Ishikawa (cell line): ENCODE measurements at regions not wholly inside any gene's neighbourhood (a gene's known extent, or its start where the extent isn't known, plus 50 kb on each side); places are given as distances from the start of the nearest gene placed in this dataset.

Experiments
- CEBPB ChIP-seq: IDR thresholded peaks from 2 replicates; pipeline ENCODE4 v1.6.1; 2012
- CREB1 ChIP-seq: IDR thresholded peaks from 2 replicates; pipeline ENCODE4 v1.6.1; 2012; ENCODE audit warnings: low read depth
- EGR1 ChIP-seq: IDR thresholded peaks from 2 replicates; pipeline ENCODE4 v1.6.1; 2012
- EP300 ChIP-seq: IDR thresholded peaks from 2 replicates; pipeline ENCODE4 v1.6.1; 2012; ENCODE audit warnings: borderline replicate concordance
- FOXM1 ChIP-seq: IDR thresholded peaks from 2 replicates; pipeline ENCODE4 v1.6.1; 2012; ENCODE audit warnings: low read depth, borderline replicate concordance
- NFIC ChIP-seq: IDR thresholded peaks from 2 replicates; pipeline ENCODE4 v1.6.1; 2012
- RAD21 ChIP-seq: IDR thresholded peaks from 2 replicates; pipeline ENCODE4 v1.6.1; 2012; ENCODE audit warnings: low read depth
- TAF1 ChIP-seq: IDR thresholded peaks from 2 replicates; pipeline ENCODE4 v1.6.1; 2012; ENCODE audit warnings: low read depth, mild to moderate bottlenecking
- TCF12 ChIP-seq: IDR thresholded peaks from 2 replicates; pipeline ENCODE4 v1.6.1; 2012; ENCODE audit warnings: low read depth
- TEAD4 ChIP-seq: IDR thresholded peaks from 2 replicates; pipeline ENCODE4 v1.6.1; 2012
- YY1 ChIP-seq: IDR thresholded peaks from 2 replicates; pipeline ENCODE4 v1.6.1; 2012; ENCODE audit warnings: low read depth
- ZBTB7A ChIP-seq: IDR thresholded peaks from 2 replicates; pipeline ENCODE4 v1.6.1; 2012; ENCODE audit warnings: low read depth
- TF ChIP-seq, protein P1 (sequence below): IDR thresholded peaks from 2 replicates; pipeline ENCODE4 v1.6.1; 2012; ENCODE audit warnings: low read depth, mild to moderate bottlenecking
- TF ChIP-seq, protein P2 (sequence below): IDR thresholded peaks from 2 replicates; pipeline ENCODE4 v1.6.1; 2012
- TF ChIP-seq, protein P3 (sequence below): IDR thresholded peaks from 2 replicates; pipeline ENCODE4 v1.6.1; 2012

DNA sequence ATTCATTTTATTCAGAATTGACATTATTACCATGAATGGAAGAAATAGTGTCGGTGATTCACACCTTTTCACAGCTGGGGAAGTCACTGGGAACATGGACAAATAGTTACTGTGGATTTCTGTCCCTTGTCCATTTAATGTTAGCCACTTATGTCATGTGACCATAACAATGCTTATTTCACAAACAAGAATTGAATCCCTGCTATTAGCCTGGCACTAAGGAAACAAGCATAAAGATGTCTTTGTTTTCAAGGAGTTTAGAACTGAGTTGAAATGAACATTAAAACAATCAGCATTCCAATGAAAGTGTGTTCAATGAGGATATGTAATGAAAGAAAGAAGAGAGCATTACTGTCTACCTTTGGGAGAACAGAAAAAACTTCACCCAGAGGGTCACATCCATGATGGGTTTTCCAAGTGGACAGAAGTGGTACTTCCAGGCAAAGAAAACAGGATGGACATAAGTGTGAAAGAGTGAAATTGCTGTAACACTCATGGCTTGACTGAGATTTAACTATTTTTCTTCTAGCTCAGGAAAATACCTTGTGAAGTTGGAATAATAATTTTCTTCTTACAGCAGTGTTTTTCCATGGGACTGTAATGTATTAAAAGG lies 324.5 kb upstream of the UBE2E3 start:
- TF ChIP-seq TCF12 (no peak), CREB1 (no peak), EP300 (no peak), YY1 (no peak), CEBPB (no peak)
- TF ChIP-seq, protein P1, sequence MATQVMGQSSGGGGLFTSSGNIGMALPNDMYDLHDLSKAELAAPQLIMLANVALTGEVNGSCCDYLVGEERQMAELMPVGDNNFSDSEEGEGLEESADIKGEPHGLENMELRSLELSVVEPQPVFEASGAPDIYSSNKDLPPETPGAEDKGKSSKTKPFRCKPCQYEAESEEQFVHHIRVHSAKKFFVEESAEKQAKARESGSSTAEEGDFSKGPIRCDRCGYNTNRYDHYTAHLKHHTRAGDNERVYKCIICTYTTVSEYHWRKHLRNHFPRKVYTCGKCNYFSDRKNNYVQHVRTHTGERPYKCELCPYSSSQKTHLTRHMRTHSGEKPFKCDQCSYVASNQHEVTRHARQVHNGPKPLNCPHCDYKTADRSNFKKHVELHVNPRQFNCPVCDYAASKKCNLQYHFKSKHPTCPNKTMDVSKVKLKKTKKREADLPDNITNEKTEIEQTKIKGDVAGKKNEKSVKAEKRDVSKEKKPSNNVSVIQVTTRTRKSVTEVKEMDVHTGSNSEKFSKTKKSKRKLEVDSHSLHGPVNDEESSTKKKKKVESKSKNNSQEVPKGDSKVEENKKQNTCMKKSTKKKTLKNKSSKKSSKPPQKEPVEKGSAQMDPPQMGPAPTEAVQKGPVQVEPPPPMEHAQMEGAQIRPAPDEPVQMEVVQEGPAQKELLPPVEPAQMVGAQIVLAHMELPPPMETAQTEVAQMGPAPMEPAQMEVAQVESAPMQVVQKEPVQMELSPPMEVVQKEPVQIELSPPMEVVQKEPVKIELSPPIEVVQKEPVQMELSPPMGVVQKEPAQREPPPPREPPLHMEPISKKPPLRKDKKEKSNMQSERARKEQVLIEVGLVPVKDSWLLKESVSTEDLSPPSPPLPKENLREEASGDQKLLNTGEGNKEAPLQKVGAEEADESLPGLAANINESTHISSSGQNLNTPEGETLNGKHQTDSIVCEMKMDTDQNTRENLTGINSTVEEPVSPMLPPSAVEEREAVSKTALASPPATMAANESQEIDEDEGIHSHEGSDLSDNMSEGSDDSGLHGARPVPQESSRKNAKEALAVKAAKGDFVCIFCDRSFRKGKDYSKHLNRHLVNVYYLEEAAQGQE, result no peak
- TF ChIP-seq, protein P2, sequence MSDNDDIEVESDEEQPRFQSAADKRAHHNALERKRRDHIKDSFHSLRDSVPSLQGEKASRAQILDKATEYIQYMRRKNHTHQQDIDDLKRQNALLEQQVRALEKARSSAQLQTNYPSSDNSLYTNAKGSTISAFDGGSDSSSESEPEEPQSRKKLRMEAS, result no peak

DNA sequence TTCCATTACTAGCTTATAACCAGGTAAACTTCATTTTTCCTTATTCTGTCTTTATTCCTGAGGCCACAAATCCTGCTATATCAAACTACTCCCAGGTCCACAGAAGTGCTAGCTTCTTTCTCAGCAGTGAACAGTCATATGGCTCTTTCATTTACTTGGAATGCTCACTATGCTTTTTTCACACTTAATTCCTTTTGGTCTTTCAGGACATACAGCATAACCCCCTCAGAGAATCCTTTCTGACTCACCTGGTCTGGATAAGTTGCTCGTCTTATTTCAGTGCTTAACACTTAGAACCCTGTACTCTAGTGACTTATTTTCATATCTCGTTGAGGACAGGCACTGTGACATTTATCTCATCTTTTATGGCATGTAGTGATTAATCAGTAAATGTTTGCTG lies 325.0 kb upstream of the UBE2E3 start:
- TF ChIP-seq YY1 (no peak), FOXM1 (no peak), EGR1 (no peak)

DNA sequence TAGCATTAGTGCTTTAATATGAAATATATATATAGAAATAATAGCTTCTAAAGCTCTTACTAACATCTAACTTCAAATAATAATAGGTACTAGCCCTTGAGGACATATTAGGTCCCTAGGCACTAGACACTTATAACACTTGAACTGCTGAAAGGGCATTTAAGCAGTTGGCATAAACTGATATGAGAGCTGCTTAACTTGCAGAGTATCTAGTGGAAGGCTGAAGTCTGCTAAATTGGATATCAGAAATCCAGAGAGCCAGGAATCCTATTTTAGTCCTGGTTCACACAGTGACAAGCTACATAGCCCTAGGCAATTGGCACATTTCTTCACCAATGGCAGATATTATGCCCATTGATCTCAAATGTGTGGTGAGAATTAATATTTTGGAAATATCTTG lies 326.9 kb upstream of the UBE2E3 start:
- TF ChIP-seq FOXM1 (no peak), CEBPB (no peak), CREB1 (no peak), TEAD4 (no peak), TCF12 (no peak), EP300 (no peak), EGR1 (no peak), RAD21 (no peak), TAF1 (no peak), YY1 (no peak), ZBTB7A (no peak), NFIC (no peak)
- TF ChIP-seq, protein P1, result no peak
- TF ChIP-seq, protein P3, sequence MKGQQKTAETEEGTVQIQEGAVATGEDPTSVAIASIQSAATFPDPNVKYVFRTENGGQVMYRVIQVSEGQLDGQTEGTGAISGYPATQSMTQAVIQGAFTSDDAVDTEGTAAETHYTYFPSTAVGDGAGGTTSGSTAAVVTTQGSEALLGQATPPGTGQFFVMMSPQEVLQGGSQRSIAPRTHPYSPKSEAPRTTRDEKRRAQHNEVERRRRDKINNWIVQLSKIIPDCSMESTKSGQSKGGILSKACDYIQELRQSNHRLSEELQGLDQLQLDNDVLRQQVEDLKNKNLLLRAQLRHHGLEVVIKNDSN, result no peak
- TF ChIP-seq, protein P2, result no peak

DNA sequence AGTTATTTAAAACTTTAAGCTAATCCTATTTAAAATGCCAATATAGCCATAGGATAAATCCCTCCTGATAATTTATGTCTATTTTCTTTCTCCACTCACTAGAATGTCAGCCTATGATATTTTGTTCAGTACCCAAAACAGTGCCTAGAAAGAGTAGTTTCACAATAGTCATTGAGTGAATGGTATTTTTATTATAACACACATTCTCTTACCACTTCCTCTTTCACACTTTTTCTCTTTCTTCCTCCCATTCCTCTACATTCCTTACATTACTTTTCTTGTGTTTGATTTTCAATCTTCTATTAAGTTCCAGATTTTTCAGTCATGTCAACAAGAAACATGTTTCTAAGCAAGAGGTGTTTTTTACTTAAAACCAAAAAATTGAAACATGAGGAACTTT lies 327.6 kb upstream of the UBE2E3 start:
- no peak for TF ChIP-seq NFIC
- no peak for TF ChIP-seq CEBPB
- no peak for TF ChIP-seq TAF1

DNA sequence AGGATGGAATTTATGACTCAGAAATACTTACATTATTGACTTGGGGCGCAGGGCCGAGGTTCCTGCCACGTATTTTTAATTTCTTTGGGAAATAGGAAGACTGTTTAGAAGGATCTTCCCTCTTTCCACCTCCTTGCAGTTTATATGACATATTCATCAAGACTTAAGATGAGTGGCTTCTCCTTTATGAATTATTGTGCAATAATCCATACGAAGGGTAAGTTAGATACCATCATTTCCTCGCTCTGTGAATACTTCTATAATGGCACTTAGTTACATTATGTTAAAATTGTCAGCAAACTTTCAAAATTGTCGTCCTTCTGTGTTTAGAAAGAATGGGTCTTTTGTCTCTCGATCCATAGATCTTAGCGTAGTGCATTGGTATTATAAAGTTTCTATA lies 328.8 kb upstream of the UBE2E3 start:
- TF ChIP-seq EGR1, result no peak

DNA sequence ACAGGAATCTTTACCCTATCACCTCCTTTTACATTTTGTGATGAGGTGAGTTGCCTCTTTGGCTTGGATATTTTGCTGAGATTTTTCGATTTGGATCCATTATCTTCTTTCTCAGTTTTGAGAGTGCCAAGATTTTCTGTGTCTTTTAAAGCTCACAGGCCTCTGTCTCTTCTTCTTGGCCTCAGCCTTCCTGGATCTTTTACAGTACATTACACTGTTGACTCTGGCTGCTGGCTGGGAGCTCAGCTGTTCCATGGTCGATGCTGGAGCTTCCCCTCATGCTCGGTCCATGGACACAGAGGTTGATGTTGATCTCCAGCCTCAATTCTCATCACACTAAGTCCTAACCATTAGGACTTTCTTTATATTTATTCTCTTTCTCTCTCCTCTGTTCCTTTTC lies 332.8 kb upstream of the UBE2E3 start:
- TF ChIP-seq TAF1 (no peak), TCF12 (no peak), EP300 (no peak), ZBTB7A (no peak), CEBPB (no peak), TEAD4 (no peak)
- TF ChIP-seq, protein P2, result no peak
- TF ChIP-seq, protein P1, result no peak
- TF ChIP-seq, protein P3, result no peak
